ENCODE measurements at regions not wholly inside any gene's neighbourhood (a gene's known extent, or its start where the extent isn't known, plus 50 kb on each side); places are given as distances from the start of the nearest gene placed in this dataset.

GRCh38 chr11:127424661-127425060, 424.1 kb upstream of the KIRREL3 start:
- Histone ChIP-seq H3K14ac (replicated peaks; ENCODE audit: low read depth, low read length) (no peak overlapping the region), H3K4me3 (ENCODE audit: insufficient read depth, low read depth, low read length) (no peak overlapping the region), H2AK9ac (replicated peaks; ENCODE audit: low read depth, low read length, poor library complexity) (no peak overlapping the region), H3K23ac (ENCODE audit: low read depth, low read length) (no peak overlapping the region), H4K20me1 (ENCODE audit: insufficient read depth, low read length) (no peaks in the 10 kb centered on the region), H3K18ac (ENCODE audit: low read depth, low read length) (no peak overlapping the region), H3K4me1 (ENCODE audit: control insufficient read depth, insufficient read depth, low read length) (no peaks in the 10 kb centered on the region), H3K9me1 (ENCODE audit: insufficient read depth, low read length) (no peaks in the 10 kb centered on the region), H4K5ac (ENCODE audit: low read depth, low read length) (no peak overlapping the region), H3K9ac (ENCODE audit: low read depth, low read length) (no peak overlapping the region), H2BK15ac (ENCODE audit: low read depth, low read length) (no peak overlapping the region), H2BK5ac (ENCODE audit: low read depth, low read length, poor library complexity, severe bottlenecking) (no peak overlapping the region), H2AFZ (replicated peaks; ENCODE audit: low read length, poor library complexity) (no peak overlapping the region), H3K27ac (ENCODE audit: insufficient read depth, low read length) (no peak overlapping the region), H2BK120ac (ENCODE audit: low read depth, low read length) (no peak overlapping the region), H3K4me2 (ENCODE audit: low read depth, low read length) (no peak overlapping the region), H2AK5ac (ENCODE audit: low read depth, low read length) (no peak overlapping the region), H3K36me3 (ENCODE audit: control insufficient read depth, insufficient read depth, low read length) (no peaks in the 10 kb centered on the region), H3K56ac (ENCODE audit: extremely low read depth, insufficient read depth, low read length) (no peak overlapping the region), H2BK20ac (ENCODE audit: low read depth, low read length) (no peak overlapping the region), H4K8ac (ENCODE audit: low read depth in 2 of 2, low read length in 2 of 2) (no peak overlapping the region), H3K27me3 (ENCODE audit: control insufficient read depth, insufficient read depth, low read length) (no peaks in the 10 kb centered on the region), H3K4ac (ENCODE audit: low read depth, low read length) (no peak overlapping the region), H3K79me1 (ENCODE audit: low read depth in 1 of 2, low read length in 2 of 2) (no peaks in the 10 kb centered on the region), H3K9me3 (ENCODE audit: control insufficient read depth, insufficient read depth, low read length) (peaks cover 2% of the 10 kb centered on the region; the same call in 1 of the 2 replicates), H4K91ac (ENCODE audit: insufficient read depth, low read depth, low read length) (no peak overlapping the region)
- WGBS, 2 experiments (ENCODE audit: extremely low coverage in 2 of 2, insufficient read length in 1 of 2): 75% methylated on average over 2 of the region's 2 CpGs; no CpG with 5 or more reads in 1 of the 2 experiments
- intact Hi-C loops (cut with micrococcal nuclease): no loop called here
- ATAC-seq (ENCODE audit: low read depth) (no peak), DNase-seq (no peak)
- ChIA-PET CTCF (no interaction called here), POLR2A (ENCODE audit: unreplicated experiment) (no interaction called here)
- no TSS peak for BruUV-seq (replicated peaks)
- in situ Hi-C loops (cut with MboI; ENCODE audit: low sequenced_read_pairs): no loop called here
- TF ChIP-seq CEBPB (IDR thresholded peaks at IDR 0.05; ENCODE audit: low read depth, low read length) (no peak), RFX5 (IDR thresholded peaks at IDR 0.05; ENCODE audit: low read depth, low read length) (no peak), MXI1 (IDR thresholded peaks at IDR 0.05; ENCODE audit: borderline replicate concordance, low read depth, low read length) (no peak), POLR2A (IDR thresholded peaks at IDR 0.05; ENCODE audit: low read depth, low read length) (no peak), RCOR1 (IDR thresholded peaks at IDR 0.05; ENCODE audit: insufficient replicate concordance, low read length) (no peak), SMC3 (IDR thresholded peaks at IDR 0.05; ENCODE audit: low read depth, low read length) (no peak), FOS (IDR thresholded peaks at IDR 0.05; ENCODE audit: low read depth, low read length) (no peak), CHD1 (IDR thresholded peaks at IDR 0.05; ENCODE audit: low read depth, low read length) (no peak), RAD21 (IDR thresholded peaks at IDR 0.05; ENCODE audit: low read length) (no peak), ELK1 (IDR thresholded peaks at IDR 0.05; ENCODE audit: borderline replicate concordance, low read depth, low read length) (no peak), BHLHE40 (IDR thresholded peaks at IDR 0.05; ENCODE audit: low read depth, low read length) (no peak), MAZ (IDR thresholded peaks at IDR 0.05; ENCODE audit: borderline replicate concordance, low read depth, low read length) (no peak), USF2 (IDR thresholded peaks at IDR 0.05; ENCODE audit: low read depth, low read length) (no peak), MAFK (IDR thresholded peaks at IDR 0.05; ENCODE audit: low read depth, low read length) (no peak), NFE2L2 (IDR thresholded peaks at IDR 0.05; ENCODE audit: low read depth, low read length) (no peak)
- TF ChIP-seq, protein P1, sequence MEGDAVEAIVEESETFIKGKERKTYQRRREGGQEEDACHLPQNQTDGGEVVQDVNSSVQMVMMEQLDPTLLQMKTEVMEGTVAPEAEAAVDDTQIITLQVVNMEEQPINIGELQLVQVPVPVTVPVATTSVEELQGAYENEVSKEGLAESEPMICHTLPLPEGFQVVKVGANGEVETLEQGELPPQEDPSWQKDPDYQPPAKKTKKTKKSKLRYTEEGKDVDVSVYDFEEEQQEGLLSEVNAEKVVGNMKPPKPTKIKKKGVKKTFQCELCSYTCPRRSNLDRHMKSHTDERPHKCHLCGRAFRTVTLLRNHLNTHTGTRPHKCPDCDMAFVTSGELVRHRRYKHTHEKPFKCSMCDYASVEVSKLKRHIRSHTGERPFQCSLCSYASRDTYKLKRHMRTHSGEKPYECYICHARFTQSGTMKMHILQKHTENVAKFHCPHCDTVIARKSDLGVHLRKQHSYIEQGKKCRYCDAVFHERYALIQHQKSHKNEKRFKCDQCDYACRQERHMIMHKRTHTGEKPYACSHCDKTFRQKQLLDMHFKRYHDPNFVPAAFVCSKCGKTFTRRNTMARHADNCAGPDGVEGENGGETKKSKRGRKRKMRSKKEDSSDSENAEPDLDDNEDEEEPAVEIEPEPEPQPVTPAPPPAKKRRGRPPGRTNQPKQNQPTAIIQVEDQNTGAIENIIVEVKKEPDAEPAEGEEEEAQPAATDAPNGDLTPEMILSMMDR (conservative IDR thresholded peaks at IDR 0.05; ENCODE audit: low read depth, low read length): no peak
- dilution Hi-C loops (cut with HindIII; ENCODE audit: low sequenced_read_pairs, unreplicated experiment): no loop called here
